ENCODE measurements at regions not wholly inside any gene's neighbourhood (a gene's known extent, or its start where the extent isn't known, plus 50 kb on each side); places are given as distances from the start of the nearest gene placed in this dataset.

DNA sequence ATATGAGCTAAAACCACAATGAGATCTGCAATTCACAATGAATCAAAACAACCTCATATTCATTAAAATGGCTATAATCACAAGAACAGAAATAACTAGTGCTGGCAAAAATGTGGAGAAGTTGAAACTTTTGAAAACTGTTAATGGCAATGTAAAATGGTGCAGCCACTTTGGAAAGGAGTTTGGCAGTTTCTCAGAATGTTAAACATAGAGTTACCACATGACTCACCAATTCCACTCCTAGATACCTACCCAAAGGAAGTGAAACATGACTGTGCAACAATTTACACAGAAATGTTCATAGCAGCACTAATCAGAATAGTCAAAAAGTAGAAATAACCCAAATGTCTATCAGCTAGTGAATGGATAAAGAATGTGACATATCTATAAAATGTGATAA, 862.2 kb downstream of the DTWD2 start:
- Mint-ChIP-seq H3K27ac (no peak overlapping the region), H3K36me3 (ENCODE audit: low read depth) (no peaks in the 10 kb centered on the region), H3K4me3 (no peak overlapping the region), H3K9me3 (no peaks in the 10 kb centered on the region), H3K27me3 (ENCODE audit: insufficient read depth, low read depth, poor library complexity) (no peaks in the 10 kb centered on the region), H3K4me1 (peaks cover 4% of the 10 kb centered on the region; the same call in 2 of the 3 replicates)
- Histone ChIP-seq H3F3A (replicated peaks; ENCODE audit: low read depth) (no peaks in the 10 kb centered on the region), H3K79me2 (replicated peaks; ENCODE audit: insufficient read depth) (no peaks in the 10 kb centered on the region), H3K27me3 (ENCODE audit: insufficient read depth) (no peaks in the 10 kb centered on the region), H3K9me2 (ENCODE audit: insufficient read depth) (no peaks in the 10 kb centered on the region), H3K27ac (ENCODE audit: low read depth) (no peak overlapping the region), H3K4me1 (ENCODE audit: insufficient read depth) (no peaks in the 10 kb centered on the region), H2AFZ (no peak overlapping the region), H3K36me3 (ENCODE audit: insufficient read depth) (no peaks in the 10 kb centered on the region), H3K4me3 (no peak overlapping the region), H3K4me2 (no peak overlapping the region), H4K20me1 (replicated peaks; ENCODE audit: insufficient read depth) (no peaks in the 10 kb centered on the region)
- ATAC-seq (no peak), DNase-seq (ENCODE audit: low spot score) (no peak)
- no peak for TF ChIP-seq EZH2 (IDR thresholded peaks at IDR 0.05; ENCODE audit: low read depth, unreplicated experiment)
- TF ChIP-seq ZNF331 (CRISPR knock-in tag; IDR thresholded peaks at IDR 0.05; ENCODE audit: low read depth) = no peak
- TF ChIP-seq CREB1 (CRISPR knock-in tag; IDR thresholded peaks at IDR 0.05; ENCODE audit: low read depth) = no peak
- TF ChIP-seq ZNF114 (CRISPR knock-in tag; IDR thresholded peaks at IDR 0.05) = no peak
- TF ChIP-seq POLR2AphosphoS5 (IDR thresholded peaks at IDR 0.05; ENCODE audit: low read depth) = no peak
- TF ChIP-seq, protein P1, sequence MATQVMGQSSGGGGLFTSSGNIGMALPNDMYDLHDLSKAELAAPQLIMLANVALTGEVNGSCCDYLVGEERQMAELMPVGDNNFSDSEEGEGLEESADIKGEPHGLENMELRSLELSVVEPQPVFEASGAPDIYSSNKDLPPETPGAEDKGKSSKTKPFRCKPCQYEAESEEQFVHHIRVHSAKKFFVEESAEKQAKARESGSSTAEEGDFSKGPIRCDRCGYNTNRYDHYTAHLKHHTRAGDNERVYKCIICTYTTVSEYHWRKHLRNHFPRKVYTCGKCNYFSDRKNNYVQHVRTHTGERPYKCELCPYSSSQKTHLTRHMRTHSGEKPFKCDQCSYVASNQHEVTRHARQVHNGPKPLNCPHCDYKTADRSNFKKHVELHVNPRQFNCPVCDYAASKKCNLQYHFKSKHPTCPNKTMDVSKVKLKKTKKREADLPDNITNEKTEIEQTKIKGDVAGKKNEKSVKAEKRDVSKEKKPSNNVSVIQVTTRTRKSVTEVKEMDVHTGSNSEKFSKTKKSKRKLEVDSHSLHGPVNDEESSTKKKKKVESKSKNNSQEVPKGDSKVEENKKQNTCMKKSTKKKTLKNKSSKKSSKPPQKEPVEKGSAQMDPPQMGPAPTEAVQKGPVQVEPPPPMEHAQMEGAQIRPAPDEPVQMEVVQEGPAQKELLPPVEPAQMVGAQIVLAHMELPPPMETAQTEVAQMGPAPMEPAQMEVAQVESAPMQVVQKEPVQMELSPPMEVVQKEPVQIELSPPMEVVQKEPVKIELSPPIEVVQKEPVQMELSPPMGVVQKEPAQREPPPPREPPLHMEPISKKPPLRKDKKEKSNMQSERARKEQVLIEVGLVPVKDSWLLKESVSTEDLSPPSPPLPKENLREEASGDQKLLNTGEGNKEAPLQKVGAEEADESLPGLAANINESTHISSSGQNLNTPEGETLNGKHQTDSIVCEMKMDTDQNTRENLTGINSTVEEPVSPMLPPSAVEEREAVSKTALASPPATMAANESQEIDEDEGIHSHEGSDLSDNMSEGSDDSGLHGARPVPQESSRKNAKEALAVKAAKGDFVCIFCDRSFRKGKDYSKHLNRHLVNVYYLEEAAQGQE (IDR thresholded peaks at IDR 0.05; ENCODE audit: unreplicated experiment) = no peak

DNA sequence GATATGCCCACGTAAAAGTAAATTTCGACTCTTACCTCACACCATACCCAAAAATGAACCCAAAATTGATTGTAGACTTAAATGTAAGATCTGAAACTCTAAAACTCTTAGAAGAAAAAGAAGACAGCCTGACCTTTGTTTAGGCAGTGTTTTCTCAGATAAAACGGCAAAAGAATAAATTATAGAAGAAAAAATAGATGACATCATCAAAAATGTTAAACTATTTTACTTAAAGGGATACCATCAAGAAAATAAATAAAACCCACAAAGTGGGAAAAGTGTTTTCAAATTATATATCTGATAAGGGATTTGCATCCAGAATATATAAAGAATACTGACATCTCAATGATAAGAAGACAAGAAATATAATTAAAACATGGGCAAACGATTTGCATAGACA, 862.7 kb downstream of the DTWD2 start:
- no peak overlapping the region for H3K27ac Mint-ChIP-seq
- Histone ChIP-seq H3K9me2 (ENCODE audit: insufficient read depth) (no peaks in the 10 kb centered on the region), H2AFZ (no peak overlapping the region), H4K20me1 (replicated peaks; ENCODE audit: insufficient read depth) (no peaks in the 10 kb centered on the region), H3K4me1 (ENCODE audit: insufficient read depth) (no peaks in the 10 kb centered on the region), H3K4me3 (no peak overlapping the region), H3K27ac (ENCODE audit: low read depth) (no peak overlapping the region), H3K27me3 (ENCODE audit: insufficient read depth) (no peaks in the 10 kb centered on the region), H3F3A (replicated peaks; ENCODE audit: low read depth) (no peaks in the 10 kb centered on the region), H3K36me3 (ENCODE audit: insufficient read depth) (no peaks in the 10 kb centered on the region), H3K4me2 (no peak overlapping the region), H3K79me2 (replicated peaks; ENCODE audit: insufficient read depth) (no peaks in the 10 kb centered on the region)
- ATAC-seq (no peak), DNase-seq (ENCODE audit: low spot score) (no peak)
- H3K36me3 Mint-ChIP-seq (ENCODE audit: low read depth) = no peaks in the 10 kb centered on the region
- no peaks in the 10 kb centered on the region for H3K9me3 Mint-ChIP-seq
- H3K4me1 Mint-ChIP-seq = peaks cover 4% of the 10 kb centered on the region; the same call in 2 of the 3 replicates
- H3K27me3 Mint-ChIP-seq (ENCODE audit: insufficient read depth, low read depth, poor library complexity) = no peaks in the 10 kb centered on the region
- no peak overlapping the region for H3K4me3 Mint-ChIP-seq
- no peak for TF ChIP-seq STAT1 (IDR thresholded peaks at IDR 0.05; ENCODE audit: unreplicated experiment)
- TF ChIP-seq, protein P1 (IDR thresholded peaks at IDR 0.05; ENCODE audit: unreplicated experiment) = no peak
- no peak for TF ChIP-seq ZNF331 (CRISPR knock-in tag; IDR thresholded peaks at IDR 0.05; ENCODE audit: low read depth)
- TF ChIP-seq CREB1 (CRISPR knock-in tag; IDR thresholded peaks at IDR 0.05; ENCODE audit: low read depth) = no peak
- no peak for TF ChIP-seq POLR2AphosphoS5 (IDR thresholded peaks at IDR 0.05; ENCODE audit: low read depth)
- TF ChIP-seq JUNB (IDR thresholded peaks at IDR 0.05; ENCODE audit: unreplicated experiment) = no peak
- no peak for TF ChIP-seq EZH2phosphoT487 (IDR thresholded peaks at IDR 0.05; ENCODE audit: unreplicated experiment)
- TF ChIP-seq, protein P2, sequence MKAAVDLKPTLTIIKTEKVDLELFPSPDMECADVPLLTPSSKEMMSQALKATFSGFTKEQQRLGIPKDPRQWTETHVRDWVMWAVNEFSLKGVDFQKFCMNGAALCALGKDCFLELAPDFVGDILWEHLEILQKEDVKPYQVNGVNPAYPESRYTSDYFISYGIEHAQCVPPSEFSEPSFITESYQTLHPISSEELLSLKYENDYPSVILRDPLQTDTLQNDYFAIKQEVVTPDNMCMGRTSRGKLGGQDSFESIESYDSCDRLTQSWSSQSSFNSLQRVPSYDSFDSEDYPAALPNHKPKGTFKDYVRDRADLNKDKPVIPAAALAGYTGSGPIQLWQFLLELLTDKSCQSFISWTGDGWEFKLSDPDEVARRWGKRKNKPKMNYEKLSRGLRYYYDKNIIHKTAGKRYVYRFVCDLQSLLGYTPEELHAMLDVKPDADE (IDR thresholded peaks at IDR 0.05) = no peak
- TF ChIP-seq, protein P3, sequence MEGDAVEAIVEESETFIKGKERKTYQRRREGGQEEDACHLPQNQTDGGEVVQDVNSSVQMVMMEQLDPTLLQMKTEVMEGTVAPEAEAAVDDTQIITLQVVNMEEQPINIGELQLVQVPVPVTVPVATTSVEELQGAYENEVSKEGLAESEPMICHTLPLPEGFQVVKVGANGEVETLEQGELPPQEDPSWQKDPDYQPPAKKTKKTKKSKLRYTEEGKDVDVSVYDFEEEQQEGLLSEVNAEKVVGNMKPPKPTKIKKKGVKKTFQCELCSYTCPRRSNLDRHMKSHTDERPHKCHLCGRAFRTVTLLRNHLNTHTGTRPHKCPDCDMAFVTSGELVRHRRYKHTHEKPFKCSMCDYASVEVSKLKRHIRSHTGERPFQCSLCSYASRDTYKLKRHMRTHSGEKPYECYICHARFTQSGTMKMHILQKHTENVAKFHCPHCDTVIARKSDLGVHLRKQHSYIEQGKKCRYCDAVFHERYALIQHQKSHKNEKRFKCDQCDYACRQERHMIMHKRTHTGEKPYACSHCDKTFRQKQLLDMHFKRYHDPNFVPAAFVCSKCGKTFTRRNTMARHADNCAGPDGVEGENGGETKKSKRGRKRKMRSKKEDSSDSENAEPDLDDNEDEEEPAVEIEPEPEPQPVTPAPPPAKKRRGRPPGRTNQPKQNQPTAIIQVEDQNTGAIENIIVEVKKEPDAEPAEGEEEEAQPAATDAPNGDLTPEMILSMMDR (conservative IDR thresholded peaks at IDR 0.05; ENCODE audit: low read depth in 2 of 2) = no peak
- no peak for TF ChIP-seq NANOG (IDR thresholded peaks at IDR 0.05; ENCODE audit: borderline replicate concordance)

All from GM23338 (cell line).